ENCODE measurements at regions not wholly inside any gene's neighbourhood (a gene's known extent, or its start where the extent isn't known, plus 50 kb on each side); places are given as distances from the start of the nearest gene placed in this dataset.

GRCh38 chr2:14735696-14736095 lies 103.2 kb downstream of the LRATD1 start:
- H3K36me3 ChIP-seq = no peaks in the 10 kb centered on the region
- H3K4me3 ChIP-seq = no peak overlapping the region
- no peak for TF ChIP-seq POLR2A (IDR thresholded peaks at IDR 0.05; ENCODE audit: low read depth)
- TF ChIP-seq EP300 (IDR thresholded peaks at IDR 0.05) = no peak
- TF ChIP-seq, protein P1, sequence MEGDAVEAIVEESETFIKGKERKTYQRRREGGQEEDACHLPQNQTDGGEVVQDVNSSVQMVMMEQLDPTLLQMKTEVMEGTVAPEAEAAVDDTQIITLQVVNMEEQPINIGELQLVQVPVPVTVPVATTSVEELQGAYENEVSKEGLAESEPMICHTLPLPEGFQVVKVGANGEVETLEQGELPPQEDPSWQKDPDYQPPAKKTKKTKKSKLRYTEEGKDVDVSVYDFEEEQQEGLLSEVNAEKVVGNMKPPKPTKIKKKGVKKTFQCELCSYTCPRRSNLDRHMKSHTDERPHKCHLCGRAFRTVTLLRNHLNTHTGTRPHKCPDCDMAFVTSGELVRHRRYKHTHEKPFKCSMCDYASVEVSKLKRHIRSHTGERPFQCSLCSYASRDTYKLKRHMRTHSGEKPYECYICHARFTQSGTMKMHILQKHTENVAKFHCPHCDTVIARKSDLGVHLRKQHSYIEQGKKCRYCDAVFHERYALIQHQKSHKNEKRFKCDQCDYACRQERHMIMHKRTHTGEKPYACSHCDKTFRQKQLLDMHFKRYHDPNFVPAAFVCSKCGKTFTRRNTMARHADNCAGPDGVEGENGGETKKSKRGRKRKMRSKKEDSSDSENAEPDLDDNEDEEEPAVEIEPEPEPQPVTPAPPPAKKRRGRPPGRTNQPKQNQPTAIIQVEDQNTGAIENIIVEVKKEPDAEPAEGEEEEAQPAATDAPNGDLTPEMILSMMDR (IDR thresholded peaks at IDR 0.05) = no peak
- no peak for TF ChIP-seq POLR2AphosphoS5 (IDR thresholded peaks at IDR 0.05)
- no peak for DNase-seq (ENCODE audit: extremely low spot score)
- no peaks in the 10 kb centered on the region for H3K9me3 ChIP-seq
- H3K27me3 ChIP-seq = no peaks in the 10 kb centered on the region
- H3K4me1 ChIP-seq = peaks cover 0 to 4% (median 0%) of the 10 kb centered on the region in 4 donors
- WGBS = 84% methylated on average over 4 of the region's 4 CpGs
- H3K27ac ChIP-seq (replicated peaks in 1 of 4) = no peak overlapping the region
- intact Hi-C loops (cut with DNase I) = no loop called here

DNA sequence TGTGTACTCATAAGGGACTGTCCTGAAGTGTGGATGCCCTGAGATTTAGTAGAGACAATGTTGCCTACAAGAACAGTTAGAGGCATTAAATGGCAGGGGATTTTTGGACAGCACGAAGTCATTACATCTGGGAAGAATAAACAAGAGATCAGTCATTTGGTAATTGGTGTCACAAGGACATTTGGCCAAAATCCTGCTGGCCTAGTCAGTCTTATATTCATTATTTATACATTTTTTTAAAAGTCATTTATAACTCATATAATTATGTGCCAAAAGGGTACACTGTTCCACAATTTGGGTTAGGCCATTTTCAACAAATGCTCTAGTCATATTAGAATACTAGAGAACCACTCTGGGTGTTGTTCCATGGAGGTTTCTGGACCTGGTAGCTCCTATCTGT lies 104.7 kb downstream of the LRATD1 start:
- TF ChIP-seq, protein P1 (IDR thresholded peaks at IDR 0.05) = no peak
- TF ChIP-seq EP300 (IDR thresholded peaks at IDR 0.05) = no peak
- TF ChIP-seq POLR2A (IDR thresholded peaks at IDR 0.05; ENCODE audit: low read depth) = no peak
- TF ChIP-seq POLR2AphosphoS5 (IDR thresholded peaks at IDR 0.05) = no peak
- H3K27me3 ChIP-seq = no peaks in the 10 kb centered on the region
- intact Hi-C loops (cut with DNase I) = no loop called here
- WGBS = 29% methylated on average over 1 of the region's 1 CpG
- DNase-seq (ENCODE audit: extremely low spot score) = no peak
- H3K36me3 ChIP-seq = no peaks in the 10 kb centered on the region
- H3K27ac ChIP-seq (replicated peaks in 1 of 4) = no peak overlapping the region
- no peak overlapping the region for H3K4me3 ChIP-seq
- H3K4me1 ChIP-seq = peaks cover 0 to 4% (median 0%) of the 10 kb centered on the region in 4 donors
- no peaks in the 10 kb centered on the region for H3K9me3 ChIP-seq

DNA sequence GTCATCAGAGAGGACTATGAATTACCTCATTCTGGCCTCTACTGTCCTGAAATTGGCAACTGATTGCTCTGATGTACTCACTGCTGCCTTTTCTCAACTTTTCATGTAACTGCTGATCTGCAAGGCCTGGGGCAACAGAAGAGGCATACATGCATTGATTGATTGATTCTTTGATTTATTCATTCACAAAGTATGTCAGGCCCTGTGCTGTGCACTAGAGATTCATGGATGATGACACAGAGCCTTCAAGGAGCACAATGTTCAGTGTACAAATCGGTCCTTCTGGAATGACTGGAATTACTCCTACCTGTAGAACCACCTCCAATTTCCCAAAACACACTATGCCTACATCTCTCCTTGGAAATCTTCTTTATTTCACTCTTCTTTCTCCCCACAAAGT lies 111.3 kb downstream of the LRATD1 start:
- H3K9me3 ChIP-seq = no peaks in the 10 kb centered on the region
- intact Hi-C loops (cut with DNase I) = no loop called here
- no peak for DNase-seq (ENCODE audit: extremely low spot score)
- no peak overlapping the region for H3K27ac ChIP-seq (replicated peaks in 1 of 4)
- no peaks in the 10 kb centered on the region for H3K27me3 ChIP-seq
- 100% methylated on average over 1 of the region's 1 CpG for WGBS
- H3K4me1 ChIP-seq = no peaks in the 10 kb centered on the region
- H3K4me3 ChIP-seq = no peak overlapping the region
- no peak for TF ChIP-seq EP300 (IDR thresholded peaks at IDR 0.05)
- TF ChIP-seq POLR2A (IDR thresholded peaks at IDR 0.05; ENCODE audit: low read depth) = no peak
- TF ChIP-seq, protein P1 (IDR thresholded peaks at IDR 0.05) = no peak
- TF ChIP-seq POLR2AphosphoS5 (IDR thresholded peaks at IDR 0.05) = no peak
- no peaks in the 10 kb centered on the region for H3K36me3 ChIP-seq

DNA sequence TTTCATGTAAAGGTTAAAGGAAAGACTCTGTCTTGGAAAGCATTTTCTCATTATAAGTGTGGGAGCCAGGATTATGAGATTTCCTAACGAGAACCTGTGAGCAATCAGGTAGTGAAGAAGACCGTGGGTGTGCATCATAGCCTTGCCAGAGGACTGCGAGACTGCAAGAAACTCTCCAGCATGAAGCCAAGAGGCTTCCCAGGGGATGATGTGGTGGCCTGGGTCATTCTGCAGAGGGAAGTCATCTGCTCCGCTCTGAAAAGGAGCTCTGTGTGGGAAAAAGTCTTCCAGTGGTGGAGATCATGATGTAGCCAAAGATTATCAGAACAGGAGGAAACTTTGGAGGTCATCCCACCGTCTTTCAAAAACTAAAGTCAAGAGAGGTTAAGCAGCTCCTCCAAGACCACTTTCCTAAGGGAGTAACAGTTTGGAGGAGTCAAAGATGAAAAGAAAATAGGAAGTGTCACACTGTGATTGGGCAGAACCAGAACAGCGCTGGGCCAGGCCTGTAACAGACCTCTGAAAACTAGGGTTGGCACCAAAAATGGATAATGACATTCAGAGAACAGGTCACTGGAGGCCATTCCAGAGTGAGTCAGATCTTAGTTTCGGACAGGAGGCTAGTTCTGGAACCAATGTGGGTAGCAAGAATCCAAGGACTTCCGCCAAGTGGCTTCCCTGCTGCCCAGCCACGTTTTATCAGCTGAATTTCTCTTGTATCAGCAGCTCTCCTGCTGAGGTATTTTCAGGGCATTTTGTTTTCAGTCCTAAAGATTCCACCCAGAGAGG lies 113.0 kb downstream of the LRATD1 start:
- Histone ChIP-seq H3K36me3 (no peaks in the 10 kb centered on the region), H3K4me1 (no peaks in the 10 kb centered on the region), H3K4me3 (no peak overlapping the region), H3K27me3 (no peaks in the 10 kb centered on the region), H3K9me3 (no peaks in the 10 kb centered on the region), H3K27ac (replicated peaks in 1 of 4) (no peak overlapping the region)
- intact Hi-C loops (cut with DNase I) = no loop called here
- 70% methylated on average over 9 of the region's 9 CpGs for WGBS
- no peak for TF ChIP-seq POLR2AphosphoS5 (IDR thresholded peaks at IDR 0.05)
- no peak for TF ChIP-seq EP300 (IDR thresholded peaks at IDR 0.05)
- TF ChIP-seq POLR2A (IDR thresholded peaks at IDR 0.05; ENCODE audit: low read depth) = no peak
- TF ChIP-seq, protein P1 (IDR thresholded peaks at IDR 0.05) = no peak
- DNase-seq (ENCODE audit: extremely low spot score) = no peak

GRCh38 chr2:14746133-14746532 lies 113.6 kb downstream of the LRATD1 start:
- WGBS = 93% methylated on average over 7 of the region's 7 CpGs
- Histone ChIP-seq H3K27me3 (no peaks in the 10 kb centered on the region), H3K9me3 (no peaks in the 10 kb centered on the region), H3K27ac (replicated peaks in 1 of 4) (no peak overlapping the region), H3K36me3 (no peaks in the 10 kb centered on the region), H3K4me3 (no peak overlapping the region), H3K4me1 (no peaks in the 10 kb centered on the region)
- DNase-seq (ENCODE audit: extremely low spot score) = no peak
- intact Hi-C loops (cut with DNase I) = no loop called here
- no peak for TF ChIP-seq POLR2A (IDR thresholded peaks at IDR 0.05; ENCODE audit: low read depth)
- TF ChIP-seq, protein P1 (IDR thresholded peaks at IDR 0.05) = no peak
- TF ChIP-seq EP300 (IDR thresholded peaks at IDR 0.05) = no peak
- TF ChIP-seq POLR2AphosphoS5 (IDR thresholded peaks at IDR 0.05) = no peak
